Astrocyte of the hippocampus (primary cell): ENCODE measurements at regions not wholly inside any gene's neighbourhood (a gene's known extent, or its start where the extent isn't known, plus 50 kb on each side); places are given as distances from the start of the nearest gene placed in this dataset.

Source experiments
- DNase-seq: peaks from one replicate; pipeline ENCODE4 v3.0.0; 2011; ENCODE audit warnings: low read depth, low spot score

DNA sequence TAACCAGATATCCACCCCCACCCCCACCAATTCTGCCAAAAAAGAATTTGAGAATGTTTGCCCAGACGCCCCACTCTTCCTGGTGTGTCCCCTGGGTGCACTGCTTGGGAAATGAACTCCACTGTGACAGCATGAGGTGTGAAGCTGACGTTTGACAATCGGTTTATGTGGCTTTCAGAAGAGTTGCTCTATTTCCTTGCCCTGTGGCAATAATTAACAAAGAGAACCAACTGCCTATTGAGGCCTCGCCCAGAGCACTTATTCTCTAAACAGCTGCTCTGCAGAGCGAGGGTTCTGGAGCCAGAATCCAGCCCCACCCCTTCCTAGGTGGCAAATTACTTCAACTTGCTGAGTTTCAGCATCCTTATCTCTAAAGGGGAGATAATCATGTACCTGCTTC lies 115.8 kb upstream of the SIX3 start:
- no peak for DNase-seq

DNA sequence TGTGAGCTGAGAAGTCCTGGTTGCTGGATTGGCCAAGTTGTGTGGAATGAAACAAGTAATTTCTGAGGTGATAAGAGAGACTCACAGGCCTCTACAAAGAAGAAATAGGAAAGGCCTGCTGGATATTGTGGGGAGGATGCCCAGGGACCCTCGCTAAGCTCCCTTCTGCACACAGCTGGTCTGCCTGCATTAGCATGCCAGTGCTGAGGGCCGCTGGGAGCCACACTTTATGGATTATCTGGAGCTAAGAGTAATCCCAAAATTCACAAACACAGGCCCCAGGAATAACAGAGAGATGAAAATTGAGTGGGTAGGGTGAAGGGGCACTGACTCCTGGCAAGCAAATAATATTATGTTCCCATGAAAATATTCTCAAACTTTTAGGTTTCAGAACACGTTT lies 114.9 kb upstream of the SIX3 start:
- DNase-seq, result no peak

DNA sequence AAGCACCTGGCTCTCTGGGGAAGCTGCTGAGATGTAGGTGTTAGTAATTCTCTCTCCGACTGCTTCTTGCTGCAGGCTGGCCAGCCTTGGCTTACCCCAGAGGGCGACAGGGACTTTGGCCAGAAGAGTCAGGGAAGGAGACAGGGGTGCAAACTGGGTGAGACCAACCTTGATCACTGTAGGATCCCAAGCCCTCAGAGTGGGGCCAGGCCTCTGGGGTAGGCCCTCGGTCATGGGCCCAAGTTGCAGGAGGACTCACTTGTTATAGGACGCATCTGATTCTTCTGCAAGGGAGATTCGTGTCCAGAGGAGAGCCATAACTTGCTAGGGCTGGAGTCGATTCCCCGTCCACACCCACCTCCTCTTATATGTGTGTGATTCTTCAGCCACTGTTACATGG lies 111.7 kb upstream of the SIX3 start:
- no peak for DNase-seq

DNA sequence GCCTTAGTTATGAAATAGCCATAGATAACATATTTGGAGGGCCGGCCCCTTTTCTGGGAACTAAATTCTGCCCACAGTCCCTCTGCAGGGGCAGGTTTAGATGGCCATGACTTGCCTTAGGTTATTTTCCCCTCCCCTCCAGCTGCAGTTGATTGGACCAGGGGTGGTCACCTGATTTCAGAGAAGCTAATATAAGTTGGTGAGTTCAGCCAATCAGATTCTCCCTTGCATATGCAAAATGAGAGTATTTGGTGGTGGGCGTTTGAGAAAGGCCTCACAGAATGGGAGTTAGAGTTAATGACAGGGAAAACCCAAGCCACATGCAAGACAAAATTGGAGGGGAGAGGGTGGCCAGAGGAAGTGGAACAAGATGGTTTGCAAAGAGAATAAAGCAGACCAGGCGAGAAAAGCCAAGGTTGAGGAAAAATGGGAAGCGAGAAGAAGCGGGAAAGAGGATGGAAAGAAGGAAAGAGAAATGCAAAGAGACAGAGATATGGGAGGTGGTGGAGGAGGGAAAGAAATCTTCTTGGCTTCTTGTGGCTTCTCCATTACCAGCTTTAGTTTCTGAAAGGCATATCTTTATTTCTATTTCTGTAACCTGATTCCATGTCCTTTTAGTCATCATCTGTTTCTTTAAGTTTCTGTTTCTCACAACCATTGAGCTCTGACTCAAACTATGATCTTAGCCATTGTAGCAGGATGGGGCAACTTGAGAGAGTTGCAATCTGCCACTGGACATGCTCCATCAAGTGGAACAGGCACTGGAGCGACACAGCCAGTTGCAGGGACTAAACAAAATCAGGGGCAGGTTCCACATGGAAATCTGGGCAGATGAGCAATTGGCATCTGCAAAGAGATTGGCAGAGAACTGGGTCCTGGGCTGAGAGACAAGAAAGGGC lies 108.1 kb upstream of the SIX3 start:
- no peak for DNase-seq

DNA sequence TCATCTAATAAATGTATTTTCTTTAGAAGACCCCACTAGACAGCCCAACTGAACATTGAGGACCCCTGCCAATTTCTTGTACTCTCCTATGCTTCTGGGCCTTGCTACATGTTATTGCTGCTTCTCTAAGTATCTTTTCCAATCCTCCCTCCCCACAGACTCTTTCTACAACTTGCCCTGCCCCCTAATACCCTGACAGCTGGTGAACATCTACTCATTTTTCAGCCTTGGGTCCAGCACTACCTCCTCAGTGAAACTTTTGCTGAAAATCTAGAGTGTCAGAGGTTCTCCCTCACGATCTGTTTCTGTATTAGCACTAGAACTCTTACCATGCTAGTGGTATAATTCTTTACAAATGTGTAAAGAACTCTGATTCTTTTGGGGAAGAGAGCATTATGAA lies 106.8 kb upstream of the SIX3 start:
- DNase-seq, result no peak

DNA sequence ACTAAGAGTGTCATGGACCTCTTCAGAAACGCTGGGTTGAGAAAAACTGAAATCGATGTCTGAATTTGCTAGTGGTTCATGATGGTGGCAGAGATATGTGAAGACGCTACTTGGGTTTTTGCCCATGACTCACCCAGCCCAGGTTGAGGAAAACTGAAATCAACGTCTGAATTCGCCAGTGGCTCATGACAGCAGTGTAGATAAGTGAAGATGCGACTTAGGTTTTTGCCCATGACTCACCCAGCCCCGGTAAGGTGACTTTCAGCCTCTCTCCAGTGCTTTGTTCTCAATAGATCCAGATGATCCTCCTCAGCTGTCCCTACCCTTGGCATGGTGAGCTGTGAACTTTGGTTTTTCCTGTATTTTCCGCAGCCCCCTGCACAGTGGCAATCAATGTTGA lies 105.3 kb upstream of the SIX3 start:
- DNase-seq, result no peak

DNA sequence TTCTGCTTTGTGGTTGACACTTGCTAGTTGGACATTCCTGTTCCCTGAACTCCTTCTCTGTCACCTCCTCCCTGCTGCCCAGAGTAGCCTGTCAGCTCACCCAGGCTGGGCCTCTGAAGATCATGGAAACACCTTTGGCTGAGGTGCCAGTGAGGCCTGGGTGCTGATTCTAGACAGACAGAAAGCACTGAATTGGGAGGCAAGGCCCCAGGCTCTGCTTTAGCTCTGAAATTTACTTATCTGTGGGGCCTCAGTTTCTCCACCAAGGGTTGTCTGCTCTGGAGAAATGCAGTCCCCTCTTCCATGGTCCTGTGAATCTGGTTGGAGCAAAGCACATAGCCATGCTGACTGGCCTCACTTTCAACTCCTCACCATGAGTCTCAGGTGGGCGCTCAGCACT lies 104.6 kb upstream of the SIX3 start:
- no peak for DNase-seq

DNA sequence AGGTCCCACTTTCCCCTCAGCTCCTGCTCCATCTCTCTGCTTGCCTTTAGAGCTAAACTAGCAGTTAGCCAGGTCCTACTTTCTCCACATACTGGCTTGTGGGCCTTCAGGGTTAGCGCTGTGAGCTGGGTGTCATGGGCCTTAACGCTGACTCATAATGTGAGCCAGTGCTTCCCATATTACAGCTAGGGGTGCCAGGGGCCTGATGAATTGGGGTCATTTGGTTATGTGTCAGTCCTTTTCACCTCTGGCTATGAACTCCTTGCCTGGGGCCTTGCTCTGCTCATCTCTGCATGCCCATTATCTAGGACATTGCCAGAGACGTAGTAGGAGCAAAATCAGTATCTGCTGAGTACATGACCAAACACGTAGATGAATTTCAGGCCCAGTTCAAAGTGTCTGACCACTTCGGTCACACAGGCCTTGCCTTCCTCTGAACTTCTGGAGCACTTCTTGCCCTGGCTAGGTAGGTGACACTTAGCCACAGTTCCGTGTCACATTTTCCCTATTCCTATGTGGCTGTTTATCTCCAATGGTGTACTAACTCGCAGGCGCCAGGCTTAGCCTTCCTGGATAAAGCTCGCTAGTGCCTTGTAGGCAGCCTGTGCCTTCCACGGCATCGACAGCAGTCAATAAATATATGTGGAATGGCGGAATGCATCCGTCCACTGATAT lies 103.2 kb upstream of the SIX3 start:
- no peak for DNase-seq

DNA sequence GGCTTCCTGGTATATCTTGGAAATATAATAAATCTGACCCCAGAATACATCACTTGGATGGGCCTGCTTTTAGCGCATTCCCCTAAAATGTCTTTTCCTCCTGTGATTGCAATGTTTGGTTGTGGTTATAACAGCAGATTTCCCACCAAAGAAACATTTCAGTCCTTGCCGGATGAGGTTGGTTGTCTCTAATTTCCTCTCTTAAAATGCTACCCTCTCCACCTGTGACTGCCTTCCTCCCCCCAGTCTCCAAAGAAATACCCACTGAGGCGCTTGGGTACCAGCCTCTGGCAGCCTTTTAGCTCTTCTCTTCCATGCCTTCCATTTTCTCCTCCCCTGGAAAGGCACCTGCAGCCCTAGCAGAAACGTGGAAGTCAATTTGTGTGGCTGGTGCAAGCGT lies 102.1 kb upstream of the SIX3 start:
- DNase-seq, result no peak

DNA sequence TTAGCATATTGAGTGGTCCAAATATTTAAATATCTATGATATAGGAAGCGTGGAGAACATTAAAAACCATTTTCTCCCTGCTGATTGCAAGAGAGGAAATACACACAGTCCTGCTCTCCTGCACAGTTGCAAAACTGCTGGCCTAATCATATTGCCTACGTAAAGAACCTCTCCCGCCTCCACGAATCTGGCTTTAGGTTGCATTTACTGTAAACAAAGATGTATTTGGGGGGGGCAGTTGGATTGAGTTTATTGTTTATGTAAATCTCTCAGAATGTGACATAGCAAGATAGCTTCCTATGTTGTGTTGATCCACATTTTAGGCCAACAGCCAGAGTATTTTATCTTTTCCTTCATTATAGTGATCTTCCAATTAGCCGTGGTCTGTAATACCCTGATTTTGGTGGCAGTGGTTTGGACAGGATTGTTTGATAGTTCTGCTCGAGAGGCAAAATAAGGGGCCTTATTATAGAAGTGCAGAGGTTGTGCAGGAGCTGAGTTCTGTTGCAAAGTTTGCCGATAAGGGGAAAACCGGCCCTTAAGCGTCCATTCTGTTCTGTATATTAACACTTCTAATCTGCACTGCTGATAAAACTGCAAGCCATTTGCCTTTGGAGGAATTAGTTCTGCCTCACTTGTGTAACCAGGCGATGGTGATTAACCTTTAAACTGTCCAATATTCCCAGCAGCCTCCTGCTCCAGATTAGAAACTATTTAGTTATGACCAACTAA lies 101.6 kb upstream of the SIX3 start:
- no peak for DNase-seq

DNA sequence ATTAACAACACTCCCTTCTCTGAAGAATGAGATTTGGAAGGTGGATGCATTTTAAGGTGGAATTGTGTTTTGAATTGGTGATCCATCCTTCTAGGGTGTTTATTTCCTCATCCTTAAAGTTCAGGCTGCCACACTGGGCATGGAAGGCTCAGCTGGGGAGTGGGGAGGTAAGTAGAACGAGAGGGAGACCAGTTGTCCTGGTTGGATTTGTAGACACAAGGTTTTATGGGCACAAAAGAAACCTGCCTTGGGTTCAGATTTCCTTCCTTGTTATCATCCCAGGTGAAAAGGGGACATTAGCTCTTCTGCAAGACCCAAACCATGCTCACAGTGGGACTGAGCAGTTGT lies 101.0 kb upstream of the SIX3 start:
- DNase-seq, result no peak

DNA sequence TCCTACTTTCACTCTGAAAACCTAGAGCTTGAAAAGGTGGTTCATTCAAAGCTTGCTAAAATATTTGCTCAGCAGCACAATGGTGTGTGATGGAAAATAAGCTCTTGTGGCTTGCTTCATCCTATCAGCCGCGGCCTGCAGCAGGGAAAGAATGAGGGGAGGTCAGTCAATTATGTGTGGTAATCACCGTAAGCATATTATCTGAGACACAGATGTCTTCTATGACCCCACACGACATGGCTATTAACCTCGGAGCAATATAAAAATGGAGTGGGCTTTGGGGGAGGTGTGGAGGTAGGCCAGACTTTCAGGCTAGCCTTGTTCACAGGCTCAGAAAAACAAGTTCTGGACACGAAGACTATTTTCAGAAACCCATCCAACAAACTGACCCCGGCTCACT lies 98.4 kb upstream of the SIX3 start:
- DNase-seq, result no peak

DNA sequence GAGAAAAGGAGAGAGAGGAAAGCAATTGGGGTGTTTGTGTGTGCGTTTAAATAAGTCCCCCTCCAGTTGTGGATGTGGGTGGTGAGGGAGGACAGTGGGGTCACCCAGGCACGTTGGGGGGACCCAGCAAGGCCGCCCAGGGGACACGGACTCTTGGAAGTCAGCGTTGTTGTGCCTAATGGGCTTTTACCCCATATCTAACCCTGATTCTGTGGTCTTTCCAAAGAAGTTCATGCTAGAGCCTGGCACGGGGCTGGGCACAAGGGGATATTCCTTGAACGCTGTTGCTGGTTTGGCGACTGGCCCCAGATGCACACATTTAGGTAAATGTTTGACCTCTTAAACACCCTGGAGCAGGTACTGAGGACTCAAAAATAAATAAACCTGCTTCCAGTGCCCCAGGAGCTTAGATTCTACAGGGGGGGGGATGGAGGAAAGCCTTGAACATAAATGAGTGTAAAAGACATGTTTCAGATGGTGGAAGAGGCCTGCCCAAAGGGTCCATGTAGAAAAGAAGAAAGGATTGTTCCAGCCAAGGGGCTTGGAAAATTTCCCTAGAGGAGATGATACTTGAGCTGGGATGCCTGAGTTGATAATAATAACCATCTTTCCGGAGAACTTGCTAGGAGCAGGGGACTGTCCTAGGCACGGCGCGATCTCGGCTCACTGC lies 97.7 kb upstream of the SIX3 start:
- DNase-seq, result no peak

DNA sequence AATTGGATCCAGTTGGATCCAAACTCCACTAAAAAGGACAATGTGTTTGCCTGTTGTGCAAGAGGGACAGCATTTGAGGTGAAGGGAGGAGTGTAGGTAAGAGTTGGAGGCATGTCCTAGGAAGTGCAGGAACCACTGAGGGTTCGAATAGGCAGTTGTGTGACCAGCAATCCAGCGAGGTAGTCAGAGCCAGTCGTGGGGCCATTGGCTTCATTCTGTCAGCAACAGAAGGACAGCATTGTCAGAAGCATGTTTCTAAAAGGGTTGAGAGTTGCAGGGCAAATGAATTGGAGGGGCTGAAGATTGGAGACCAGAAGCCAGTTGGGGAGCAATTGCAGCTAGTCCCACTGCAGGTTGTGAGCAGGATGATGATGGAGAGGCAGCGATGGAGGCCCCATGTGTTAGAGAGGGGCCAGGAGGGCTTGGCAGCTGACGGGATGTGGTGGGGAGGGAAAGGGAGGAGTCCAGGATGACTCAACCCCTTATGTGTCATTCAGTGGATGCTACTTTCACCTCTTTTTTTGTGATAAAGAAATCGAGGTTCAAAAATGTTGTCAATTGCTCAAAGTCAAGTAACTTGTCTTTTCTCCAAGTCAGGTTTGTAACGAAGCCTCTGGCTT lies 96.7 kb upstream of the SIX3 start:
- no peak for DNase-seq

DNA sequence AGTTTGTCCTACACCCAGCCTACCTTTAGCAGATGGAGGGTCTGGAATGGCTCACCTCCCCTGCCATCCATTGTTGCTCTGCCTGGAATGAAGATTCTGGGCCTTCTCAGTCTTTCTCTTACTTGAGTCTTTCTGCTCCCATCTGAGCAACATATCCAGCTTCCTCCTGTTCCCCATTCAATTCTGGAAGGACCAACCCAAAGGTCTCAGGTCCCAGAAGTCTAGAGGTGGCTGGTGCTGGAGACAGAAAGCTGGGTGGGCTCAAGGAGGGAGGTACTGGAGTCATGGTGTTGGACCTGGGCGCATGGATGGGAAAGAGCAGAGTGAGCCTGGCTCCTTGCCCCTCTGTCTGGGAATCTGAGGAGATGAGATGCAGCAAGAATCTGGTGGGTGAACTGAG lies 93.5 kb upstream of the SIX3 start:
- no peak for DNase-seq

DNA sequence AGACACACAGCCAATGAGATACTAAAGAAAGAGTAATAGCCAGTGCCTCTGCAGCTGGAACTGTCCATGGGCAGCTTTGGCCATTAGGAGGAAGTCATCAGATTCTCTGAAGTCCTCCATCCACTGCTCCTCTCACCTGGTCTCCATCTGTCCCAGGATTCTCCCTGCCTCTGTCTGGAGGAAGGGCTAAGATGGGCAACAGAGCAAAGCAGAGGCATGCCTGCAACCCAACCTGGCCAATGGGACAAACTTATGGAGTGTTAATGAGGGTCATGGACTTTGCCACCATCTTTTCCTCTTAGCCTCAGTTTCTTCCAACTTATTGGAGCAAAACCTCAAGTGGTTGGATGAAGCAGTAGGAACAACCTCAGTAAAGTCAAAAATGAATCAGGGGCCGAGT lies 91.5 kb upstream of the SIX3 start:
- DNase-seq, result no peak

DNA sequence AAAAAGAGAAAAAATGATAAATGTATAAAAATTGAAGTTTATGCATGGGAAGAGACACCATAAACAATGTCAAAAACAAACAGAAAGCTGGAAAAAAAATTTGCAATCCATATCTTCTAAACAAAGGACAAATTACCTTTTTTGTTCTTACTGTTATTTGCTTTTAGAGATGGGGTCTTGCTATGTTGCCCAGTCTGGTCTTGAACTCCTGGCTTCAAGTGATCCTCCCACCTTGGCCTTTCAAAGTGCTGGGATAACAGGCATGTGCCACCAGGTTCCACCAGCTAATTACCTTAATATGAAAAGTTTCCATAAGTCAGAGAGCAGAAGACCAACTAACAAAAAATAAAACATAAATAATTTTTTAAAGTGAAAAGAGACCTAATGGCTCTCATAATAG lies 90.0 kb upstream of the SIX3 start:
- no peak for DNase-seq

DNA sequence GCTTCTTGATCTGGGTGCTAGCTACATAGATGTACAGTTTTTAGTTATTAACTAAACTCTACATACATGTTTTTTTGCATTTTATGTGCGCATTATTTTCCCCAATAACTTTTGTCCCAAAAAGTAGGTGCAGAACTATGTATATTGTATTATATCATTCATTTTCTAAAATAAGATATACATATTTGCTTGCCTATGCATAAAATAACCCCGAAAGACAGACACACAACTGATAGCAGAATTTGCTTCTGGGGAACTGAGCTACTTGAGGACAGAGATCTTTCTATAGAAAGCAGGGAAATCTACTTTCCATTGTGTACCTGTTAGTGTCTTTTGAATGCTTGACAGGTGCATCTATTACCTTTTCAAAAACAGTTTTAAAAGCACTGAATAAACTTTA lies 88.9 kb upstream of the SIX3 start:
- no peak for DNase-seq

DNA sequence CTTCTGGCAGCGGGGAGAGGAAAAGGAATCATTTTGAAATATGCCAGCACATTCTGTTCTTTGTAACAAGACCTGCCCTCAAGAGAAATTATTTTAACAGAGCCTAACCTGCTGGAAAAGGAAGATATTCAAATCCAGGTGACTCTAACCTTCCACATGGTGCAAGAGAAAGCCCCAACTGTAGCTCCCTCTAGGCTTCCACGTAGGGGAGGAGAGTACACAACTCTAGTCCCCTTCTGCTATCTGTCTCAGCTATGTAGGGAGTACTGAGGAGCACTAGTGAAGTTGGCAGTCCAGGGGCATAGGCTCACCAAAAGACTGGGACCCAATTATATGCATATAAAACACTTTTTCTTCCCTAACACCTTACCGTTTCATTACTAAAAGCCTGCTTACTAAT lies 82.2 kb upstream of the SIX3 start:
- no peak for DNase-seq

DNA sequence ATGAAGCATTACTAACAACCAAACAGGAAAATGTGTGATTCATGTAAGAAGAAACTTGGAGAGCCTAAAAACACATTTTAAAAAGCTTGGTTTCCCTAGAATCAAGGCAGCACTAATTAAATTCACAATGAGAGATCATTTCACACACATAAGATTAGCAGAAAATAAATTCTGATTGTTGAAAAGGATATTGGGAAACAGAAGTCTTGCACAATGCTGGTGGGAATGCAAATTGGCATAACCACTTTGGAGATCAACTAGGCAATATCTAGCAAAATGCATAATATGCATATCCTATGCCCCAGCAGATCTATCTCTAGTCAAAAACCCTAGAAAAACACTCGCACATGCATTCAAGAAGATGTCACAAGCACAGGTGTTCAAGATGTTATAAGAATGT lies 75.3 kb upstream of the SIX3 start:
- DNase-seq, result no peak

DNA sequence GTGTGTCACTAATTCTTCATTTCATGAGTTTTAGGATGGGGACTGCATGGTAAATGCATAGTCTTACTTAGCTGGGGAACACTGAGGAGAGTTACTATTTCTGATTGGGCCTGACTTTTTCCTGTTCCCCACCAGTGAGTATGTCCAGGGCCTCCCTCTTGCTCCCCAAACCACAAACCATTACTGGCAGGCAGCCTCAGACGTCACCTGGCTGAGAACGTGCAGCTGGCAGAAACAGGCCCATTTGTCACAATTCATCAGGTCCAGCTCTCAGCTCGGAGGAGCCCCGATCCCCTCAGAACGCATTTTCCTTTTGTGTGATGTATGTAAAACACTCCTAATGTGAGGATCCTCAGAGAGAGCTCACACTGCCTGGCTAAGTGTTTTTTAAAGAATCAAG lies 71.7 kb upstream of the SIX3 start:
- DNase-seq, result peak; percentile 19

DNA sequence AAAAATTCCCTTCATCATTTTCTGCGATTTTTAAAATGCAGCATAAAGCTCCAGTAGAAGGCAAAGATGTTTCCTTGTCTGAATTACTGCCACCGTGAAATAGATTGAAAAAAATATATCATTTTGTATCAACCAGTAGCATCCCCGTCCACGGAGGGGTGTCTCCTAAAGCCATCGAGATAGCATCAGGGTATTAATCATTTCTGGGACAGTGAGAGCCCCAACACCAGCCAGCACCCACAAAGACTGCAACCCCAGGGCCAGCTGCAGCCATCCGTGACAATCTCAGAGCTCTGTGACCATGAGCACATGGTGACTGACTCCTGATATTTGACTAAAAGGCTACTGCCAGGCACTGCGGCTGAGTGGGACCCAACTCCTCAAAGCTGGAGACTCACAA lies 64.1 kb upstream of the SIX3 start:
- DNase-seq, result no peak
